GM20431 (cell line): ENCODE measurements at regions not wholly inside any gene's neighbourhood (a gene's known extent, or its start where the extent isn't known, plus 50 kb on each side); places are given as distances from the start of the nearest gene placed in this dataset.
"Not testable (repeated sequence)": the region's sequence is repeated elsewhere in the genome, so short reads cannot be mapped to it uniquely, and the experiment has no call there.

Experiments used
- in situ Hi-C: fragments of 300-500 bp; cut with MseI, MboI; formaldehyde crosslinking; loops from one replicate; pipeline ENCODE4 v1.15.0; 2020; ENCODE audit warnings: low sequenced_read_pairs; ENCODE audit not compliant: unreplicated experiment

DNA sequence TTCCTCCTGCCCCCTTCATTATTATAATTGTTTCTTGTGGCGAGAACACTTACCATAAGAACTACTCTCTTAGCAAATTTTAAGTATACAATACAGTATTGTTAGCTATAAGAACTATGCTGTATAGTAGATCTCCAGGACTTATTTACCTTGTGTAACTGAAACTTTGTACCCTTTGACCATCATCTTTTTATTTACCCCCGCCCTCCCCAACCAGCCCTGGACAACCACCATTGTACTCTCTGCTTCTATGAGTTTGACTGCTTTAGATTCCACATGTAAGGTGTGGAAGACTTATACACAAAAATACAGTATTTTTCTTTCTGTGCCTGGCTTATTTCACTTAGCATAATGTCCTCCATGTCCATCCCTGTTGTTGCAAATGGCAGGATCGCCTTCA lies 161.1 kb downstream of the PHF8 start:
- in situ Hi-C loops = no loop called here

DNA sequence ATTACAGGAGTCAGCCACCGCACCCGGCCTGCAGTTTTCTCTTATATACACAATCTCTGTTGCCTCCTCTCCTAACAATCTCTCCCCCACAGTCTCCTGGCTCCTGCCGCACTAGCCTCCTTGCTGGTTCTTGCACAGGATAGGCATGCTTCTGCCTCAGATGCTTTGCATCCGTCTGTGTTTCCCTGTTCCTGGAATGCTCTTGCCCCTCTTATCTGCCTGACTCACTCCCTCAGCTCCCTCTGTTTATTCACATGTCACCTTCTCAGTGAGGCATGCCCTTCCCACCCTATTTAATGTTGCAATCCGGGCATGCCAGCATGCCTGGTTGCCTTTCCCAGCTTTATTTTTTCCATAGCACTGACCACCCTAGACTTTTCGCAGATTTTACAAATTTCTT lies 161.9 kb downstream of the PHF8 start:
- in situ Hi-C loops = no loop called here

DNA sequence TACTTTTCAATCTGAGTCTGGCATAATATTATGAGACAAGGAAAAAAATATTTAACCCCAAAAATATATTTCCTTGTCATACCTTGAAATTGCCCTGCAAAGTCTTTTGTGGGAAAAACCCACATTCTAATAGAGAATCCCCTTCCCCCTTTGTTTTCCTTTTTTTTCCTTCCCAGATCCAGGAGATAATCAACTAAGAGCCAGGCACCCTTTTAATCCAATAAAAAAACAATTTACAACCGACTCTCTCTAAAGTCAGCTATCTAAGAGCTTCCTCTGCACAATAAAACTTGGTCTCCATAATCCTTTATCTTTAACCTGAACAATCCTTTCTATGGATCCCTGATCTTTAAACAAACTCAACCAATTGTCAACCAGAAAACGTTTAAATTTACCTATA lies 163.5 kb downstream of the PHF8 start:
- in situ Hi-C loops = not testable (repeated sequence)

DNA sequence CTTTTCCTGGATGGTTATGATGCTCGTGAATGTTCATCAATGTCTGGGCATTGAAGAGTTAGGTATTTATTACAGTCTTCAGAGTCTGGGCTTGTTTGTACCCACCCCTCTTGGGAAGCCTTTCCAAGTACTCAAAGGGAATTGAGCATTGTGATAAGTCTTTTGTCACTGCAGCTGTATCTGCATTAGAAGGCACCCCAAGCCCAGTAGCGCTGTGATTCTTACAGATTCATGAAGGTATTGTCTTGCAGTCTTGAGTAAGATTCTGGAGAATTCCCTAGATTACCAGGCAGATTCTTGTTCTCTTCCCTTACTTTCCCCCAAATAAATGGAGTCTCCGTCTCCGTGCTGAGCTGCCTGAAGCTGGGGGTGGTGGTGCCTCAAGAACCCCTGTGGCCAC lies 173.4 kb upstream of the HUWE1 start:
- in situ Hi-C loops = no loop called here

DNA sequence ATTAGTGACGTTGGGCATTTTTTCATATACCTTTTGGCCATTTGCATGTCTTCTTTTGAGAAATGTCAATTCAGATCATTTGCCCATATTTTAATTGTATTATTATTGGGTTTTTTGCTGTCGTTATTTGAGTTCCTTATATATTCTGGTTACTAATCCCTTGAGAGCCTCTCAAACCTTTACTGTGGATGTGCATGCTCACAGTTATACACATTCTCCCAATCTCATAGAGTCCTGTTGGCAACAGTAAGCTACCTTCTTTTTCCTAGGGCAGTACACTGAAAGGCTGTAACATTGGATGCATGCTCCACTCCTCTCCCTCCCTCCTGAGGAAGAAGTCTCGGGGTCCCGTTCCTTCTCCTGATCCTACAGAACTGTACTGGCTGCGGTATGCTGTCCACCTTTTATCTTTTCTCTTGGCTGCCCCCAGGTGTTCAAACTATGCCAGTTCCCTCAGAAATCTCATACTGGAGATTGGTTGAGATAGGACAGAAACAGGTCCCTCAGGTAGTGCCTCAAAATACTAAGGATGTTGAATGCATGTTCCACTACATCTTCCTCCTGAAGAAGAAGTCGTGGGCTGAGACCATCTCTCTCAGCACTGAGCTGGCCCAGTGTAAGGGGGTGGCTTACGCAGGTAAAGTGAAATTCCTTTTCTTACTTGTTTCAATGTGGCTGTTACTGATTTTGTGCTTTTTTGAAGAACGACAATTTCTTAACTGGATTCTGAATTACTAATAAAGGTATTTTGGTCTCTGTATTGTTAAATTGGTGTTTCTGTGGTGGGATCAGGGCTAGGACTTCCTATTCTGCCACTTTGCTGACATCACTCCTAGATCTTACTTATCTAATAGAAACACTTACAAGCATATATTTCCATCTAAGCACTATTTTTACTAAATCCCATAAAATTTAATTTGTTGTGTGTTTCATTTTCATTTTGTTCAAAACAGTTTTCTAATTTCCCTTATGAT lies 145.4 kb upstream of the HUWE1 start:
- in situ Hi-C loops = loop anchor here (25.0 kb wide), 1 partner anchor 145 kb away; the partner anchor contains the start of gene HUWE1

DNA sequence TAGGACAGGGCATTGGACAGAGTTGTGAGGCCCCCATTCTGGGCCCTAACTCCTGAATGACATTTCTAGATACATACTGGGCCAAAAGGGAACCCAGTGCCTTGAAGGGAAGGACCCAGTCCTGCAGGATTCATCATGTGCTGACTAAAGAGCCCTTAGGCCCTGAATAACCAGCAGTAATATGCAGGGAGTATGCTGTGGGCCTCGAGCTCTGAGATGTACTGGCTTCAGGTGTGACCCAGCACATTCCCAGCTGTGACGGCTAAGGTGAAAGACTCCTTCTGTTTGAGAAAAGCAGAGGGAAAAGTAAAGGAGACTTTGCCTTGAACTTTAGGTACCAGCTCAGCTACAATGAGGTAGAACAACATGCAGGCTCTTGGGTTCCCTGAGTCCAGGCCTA lies 138.2 kb upstream of the HUWE1 start:
- in situ Hi-C loops = loop anchor here (25.0 kb wide), 1 partner anchor 137 kb away; the partner anchor contains the start of gene HUWE1

DNA sequence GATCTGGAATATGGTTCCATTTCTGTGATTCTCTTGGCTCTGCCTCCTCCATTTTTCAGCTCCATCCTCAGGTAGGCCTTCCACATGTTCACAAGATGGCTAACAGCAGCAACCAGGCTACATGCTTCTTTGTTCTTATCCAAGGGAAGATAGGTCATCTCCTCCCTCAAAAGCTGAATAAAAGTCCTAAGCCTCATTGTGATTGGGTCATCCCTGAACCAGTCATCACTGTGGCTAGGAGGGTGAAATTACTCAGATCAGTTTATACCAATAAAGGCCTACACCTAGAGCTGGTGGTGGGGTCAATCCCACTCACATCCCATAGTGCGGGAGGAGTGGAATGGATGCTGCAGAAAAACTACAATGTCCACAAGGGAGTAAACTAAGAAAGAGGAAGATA lies 131.6 kb upstream of the HUWE1 start:
- in situ Hi-C loops = not testable (repeated sequence)

DNA sequence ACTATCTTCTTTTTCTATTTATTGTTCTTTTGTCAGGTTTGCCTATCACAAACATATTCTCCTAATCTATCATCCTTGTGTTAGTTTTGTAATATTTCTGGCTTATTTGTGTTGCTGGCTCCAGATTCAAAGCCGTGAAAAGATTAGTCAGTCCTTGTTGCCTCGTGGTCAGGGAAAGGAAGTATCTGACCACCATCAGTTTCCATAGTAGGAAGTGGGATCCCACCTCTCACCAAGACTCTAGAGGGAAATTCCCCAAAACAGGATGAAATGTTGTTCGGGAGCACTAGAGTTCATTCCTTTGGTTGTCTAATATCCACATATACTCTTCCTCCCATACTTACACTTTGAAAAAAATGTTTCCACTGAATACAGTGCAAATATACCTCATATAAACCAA lies 131.0 kb upstream of the HUWE1 start:
- in situ Hi-C loops = no loop called here

DNA sequence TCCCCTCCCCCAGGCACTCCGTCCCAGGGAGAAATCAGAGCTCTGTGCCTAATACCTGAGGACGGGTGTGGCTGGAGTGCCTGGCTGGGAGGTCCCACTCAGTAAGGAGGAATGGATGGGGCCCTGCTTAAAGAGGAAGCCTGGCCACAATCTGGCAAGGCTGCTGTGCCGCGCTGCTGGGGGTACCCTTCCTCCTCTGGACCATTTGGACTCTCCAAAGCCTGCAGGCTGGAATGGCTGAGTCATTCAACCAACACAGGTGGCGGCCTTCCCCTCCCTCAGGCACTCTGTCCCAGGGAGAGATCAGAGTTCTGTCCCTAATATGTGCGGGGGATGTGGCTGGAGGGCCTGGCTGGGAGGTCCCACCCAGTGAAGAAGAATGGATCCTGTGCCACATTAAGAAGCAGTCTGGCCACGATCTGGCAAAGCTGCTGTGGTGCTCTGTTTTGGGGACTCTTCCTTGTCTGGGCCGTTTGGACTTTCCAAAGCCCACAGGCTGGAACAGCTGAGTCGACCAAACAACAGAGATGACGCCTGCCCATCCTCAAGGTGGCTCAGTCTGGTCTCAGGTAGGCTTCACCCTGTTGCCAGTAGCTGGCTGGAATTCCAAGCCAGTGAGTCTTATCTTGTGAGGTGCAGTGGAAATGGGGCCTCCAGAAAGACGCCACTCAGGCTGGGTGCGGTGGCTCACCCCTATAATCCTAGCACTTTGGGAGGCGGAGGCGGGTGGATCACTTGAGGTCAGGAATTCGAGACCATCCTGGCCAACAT lies 127.3 kb upstream of the HUWE1 start:
- in situ Hi-C loops = no loop called here

DNA sequence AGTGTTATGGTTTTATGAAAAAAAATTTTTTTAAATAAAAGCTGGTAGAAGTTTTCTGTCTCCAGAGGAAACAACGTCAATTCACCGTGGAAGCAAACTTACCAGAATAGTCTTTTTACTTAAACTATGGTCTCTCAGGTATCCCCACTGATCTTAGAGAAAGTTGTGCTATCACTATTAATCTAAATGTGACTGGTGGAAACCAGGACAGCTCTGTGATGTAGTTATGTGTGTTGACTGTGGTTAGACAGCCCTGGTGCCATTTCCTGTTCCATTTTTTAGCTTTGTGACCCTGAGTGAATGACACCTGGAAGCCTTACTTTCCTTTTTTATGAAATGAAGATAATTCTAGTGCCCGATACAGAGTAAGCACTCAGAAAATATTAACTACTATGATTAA lies 111.8 kb upstream of the HUWE1 start:
- in situ Hi-C loops = no loop called here

DNA sequence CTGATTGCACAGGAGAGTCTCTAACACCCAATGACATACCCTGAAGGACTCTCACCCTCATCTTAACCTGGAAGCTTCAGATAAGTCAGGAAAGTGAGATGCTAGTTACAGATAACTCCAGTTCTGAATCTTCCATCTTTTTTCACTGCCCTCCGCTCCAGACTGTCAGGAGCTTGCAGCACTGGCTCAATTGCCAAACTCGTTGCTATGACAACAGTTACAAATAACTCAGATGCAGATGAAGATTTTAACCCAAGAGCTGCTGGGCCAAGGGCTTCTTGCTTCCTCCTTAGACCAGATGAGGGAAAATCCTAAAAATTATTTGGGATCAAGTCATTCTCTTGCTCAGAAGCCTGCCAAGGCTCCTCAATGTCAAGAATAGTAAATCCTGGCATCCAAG lies 109.1 kb upstream of the HUWE1 start:
- in situ Hi-C loops = no loop called here

DNA sequence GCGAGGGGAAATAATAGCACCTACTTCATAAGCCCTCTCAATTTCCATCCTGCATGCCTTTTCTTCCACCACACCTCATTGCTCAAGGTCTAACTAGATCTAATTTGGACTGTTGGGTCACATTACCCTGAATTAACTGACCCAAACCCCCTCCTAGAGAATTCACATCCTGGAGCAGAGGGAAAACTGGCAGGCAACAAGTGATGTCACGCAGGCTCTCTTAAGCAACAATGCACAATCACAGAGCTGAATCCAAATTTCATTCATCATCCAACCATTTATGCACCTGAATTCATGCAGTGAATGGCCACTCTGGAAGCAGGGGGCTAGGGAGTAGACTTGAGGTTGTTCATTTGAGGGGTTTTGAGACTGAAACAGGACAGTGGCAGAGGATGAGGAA lies 107.7 kb upstream of the HUWE1 start:
- in situ Hi-C loops = no loop called here

DNA sequence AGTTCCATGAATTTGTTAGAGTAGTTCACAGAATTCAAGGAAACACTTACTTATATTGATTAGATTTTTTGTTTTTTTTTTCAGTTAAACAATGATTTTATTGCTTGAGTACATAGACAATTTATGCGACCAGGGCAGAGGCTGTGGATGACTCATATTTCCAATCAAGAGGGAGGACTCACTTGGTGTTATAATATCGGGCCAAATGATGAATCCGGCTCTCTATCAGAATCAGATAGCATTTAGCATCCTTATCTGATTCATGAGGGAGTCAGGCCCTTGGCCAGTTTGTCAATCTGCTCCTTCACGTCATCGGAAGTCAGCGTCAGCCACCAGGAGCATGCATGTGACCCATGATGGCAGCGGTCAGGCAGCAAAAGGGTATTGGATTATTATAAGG lies 82.3 kb upstream of the HUWE1 start:
- in situ Hi-C loops = no loop called here

DNA sequence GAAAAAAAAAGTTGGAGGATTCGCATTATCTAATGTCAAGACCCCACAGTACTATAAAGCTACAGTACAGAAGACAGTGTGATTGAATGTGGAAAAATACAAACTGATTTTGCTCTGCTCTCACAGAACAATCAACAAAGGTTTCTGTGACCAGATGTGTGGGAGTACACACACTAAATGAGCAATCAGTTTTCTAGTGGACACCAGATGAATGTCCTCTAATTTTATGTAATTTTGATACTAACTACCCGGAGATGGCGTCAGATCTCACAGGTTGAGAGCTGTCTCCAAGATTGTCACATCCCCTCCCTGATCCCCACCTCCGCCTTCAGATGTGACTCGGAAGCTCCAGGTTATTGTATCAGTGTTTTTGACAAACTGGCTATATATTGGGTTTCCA lies 81.9 kb upstream of the HUWE1 start:
- in situ Hi-C loops = no loop called here

DNA sequence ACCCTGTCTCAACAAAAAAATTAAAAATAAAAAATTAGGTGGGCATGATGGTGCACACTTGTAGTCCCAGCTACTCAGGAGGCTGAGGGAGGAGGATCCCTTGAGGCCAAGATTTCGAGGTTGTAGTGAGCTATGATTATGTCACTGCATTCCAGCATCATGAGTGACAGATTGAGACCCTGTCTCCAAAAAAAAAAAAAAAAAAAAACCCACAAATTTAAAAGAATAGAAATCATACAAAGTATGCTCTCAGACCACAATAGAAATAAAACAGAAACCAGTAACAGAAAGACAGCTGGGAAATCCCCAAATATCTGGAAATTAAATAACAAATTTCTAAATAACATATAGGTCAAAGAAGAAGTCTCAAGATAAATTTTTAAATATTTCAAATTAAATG lies 81.0 kb upstream of the HUWE1 start:
- in situ Hi-C loops = no loop called here

DNA sequence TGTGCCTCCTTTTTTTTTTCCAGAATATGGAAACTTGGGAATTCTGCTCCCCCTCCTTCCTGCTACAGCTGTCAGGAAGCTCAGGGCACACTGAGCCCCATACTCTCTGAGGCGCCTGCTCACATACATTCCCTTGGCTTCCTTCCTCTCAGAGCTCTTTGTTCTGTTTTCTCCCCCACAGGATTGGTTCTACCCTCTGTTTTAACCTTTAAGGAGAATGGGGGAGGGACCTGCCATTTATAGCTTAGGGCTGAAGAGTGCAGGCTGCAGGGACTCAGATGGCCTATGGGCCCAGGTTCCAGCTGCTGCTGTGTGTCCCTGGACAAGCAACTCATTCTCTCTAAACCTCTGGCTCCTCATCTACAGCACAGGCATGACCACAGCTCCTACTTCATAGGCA lies 70.7 kb upstream of the HUWE1 start:
- in situ Hi-C loops = not testable (repeated sequence)

DNA sequence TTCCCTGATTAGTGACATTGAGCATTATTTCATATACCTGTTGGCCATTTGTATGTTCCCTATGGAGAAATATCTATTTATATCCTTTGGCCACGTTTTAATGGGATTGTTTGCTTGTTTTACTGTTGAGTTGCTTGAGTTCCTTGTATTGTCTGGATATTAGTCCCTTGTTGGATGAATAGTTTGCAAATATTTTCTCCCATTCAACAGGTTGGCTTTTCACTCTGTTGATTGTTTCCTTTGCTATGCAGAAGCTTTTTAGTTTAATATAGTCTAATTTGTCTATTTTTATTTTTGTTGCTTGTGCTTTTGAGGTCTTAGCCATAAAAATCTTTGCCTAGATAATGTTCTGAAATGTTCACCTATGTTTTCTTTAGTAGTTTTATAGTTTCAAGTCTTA lies 60.2 kb upstream of the HUWE1 start:
- in situ Hi-C loops = no loop called here

DNA sequence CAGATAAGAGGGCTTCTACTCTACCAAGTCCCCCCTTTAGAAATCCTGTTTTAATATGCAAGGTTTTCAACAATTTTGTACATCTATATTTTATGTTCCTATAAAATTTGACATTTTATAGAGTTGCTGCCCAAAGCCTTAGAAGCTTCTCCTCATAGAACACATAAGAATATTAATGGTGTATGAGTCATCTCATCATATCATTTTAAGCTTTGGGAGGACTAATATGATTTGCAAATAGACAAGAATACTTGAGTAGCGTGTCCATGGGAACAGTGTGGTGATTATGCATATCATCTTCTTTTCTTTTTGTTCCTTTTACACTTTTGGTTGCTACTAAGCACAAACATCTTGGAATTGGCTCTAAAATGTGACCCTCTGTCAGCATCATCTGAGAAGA lies 56.7 kb upstream of the HUWE1 start:
- in situ Hi-C loops = no loop called here

DNA sequence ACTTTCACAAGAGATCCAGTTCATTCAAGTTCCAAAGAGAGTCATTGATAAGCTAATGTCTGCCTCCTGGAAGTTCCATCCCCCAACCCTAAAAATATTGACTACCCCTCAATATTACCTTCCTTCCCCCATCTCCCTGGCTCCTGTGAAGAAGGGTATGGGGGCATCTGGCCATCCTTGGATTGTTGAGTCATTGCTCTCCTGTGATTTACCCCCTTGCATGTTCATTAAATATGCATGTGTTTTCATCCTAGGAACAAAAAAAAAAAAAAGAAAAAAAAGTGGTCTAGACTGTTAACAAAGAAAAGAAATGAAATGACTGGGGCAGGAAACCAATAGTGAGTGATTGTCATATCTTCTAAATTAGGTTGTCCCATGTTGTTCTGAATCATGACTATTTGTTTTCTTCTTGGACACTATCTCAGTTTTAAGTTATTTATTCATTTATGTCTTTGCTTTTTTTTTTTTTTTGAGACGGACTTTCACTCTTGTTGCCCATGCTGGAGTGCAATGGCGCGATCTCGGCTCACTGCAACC lies 51.9 kb upstream of the HUWE1 start:
- in situ Hi-C loops = no loop called here
